ENCODE measurements at regions not wholly inside any gene's neighbourhood (a gene's known extent, or its start where the extent isn't known, plus 50 kb on each side); places are given as distances from the start of the nearest gene placed in this dataset.

GRCh38 chr1:56212143-56212542, 367.2 kb downstream of the PLPP3 start:
- H3K36me3 ChIP-seq (ENCODE audit: control insufficient read depth, insufficient read depth, low read length) = no peaks in the 10 kb centered on the region
- no peak overlapping the region for H3K4me3 ChIP-seq (replicated peaks in 1 of 4; ENCODE audit: control extremely low read depth in 1 of 4, insufficient read depth in 1 of 4, low read depth in 3 of 4, low read length in 4 of 4)
- no peak overlapping the region for H3K9ac ChIP-seq (ENCODE audit: insufficient read depth, low read length)
- H3K27ac ChIP-seq (ENCODE audit: insufficient read depth, low read length) = no peak overlapping the region
- H4K20me1 ChIP-seq (ENCODE audit: control insufficient read depth, extremely low read depth, insufficient read depth, low read length) = no peaks in the 10 kb centered on the region
- H3K79me2 ChIP-seq (ENCODE audit: control insufficient read depth, insufficient read depth, low read length) = no peaks in the 10 kb centered on the region
- H3K9me3 ChIP-seq (ENCODE audit: control insufficient read depth, insufficient read depth, low read depth, low read length) = no peaks in the 10 kb centered on the region
- DNase-seq (ENCODE audit: low read depth in 2 of 2) = no peak
- no peak overlapping the region for H2AFZ ChIP-seq (ENCODE audit: low read length)
- TF ChIP-seq EZH2 (IDR thresholded peaks at IDR 0.05; ENCODE audit: low read length, missing control alignments) (no peak), CTCF (conservative IDR thresholded peaks at IDR 0.05 in 1 of 2, IDR thresholded peaks at IDR 0.05 in 1 of 2; ENCODE audit: low read depth in 1 of 2, low read length in 2 of 2) (no peak)
- no peaks in the 10 kb centered on the region for H3K4me1 ChIP-seq (ENCODE audit: control insufficient read depth, extremely low read depth, insufficient read depth, low read length)
- no peaks in the 10 kb centered on the region for H3K27me3 ChIP-seq (ENCODE audit: control insufficient read depth, insufficient read depth, low read length)
- no peak overlapping the region for H3K4me2 ChIP-seq (ENCODE audit: extremely low read depth, insufficient read depth, low read length)

GRCh38 chr1:56206391-56206790, 373.0 kb downstream of the PLPP3 start:
- Histone ChIP-seq H3K4me3 (replicated peaks in 1 of 4; ENCODE audit: control extremely low read depth in 1 of 4, insufficient read depth in 1 of 4, low read depth in 3 of 4, low read length in 4 of 4) (no peak overlapping the region), H2AFZ (ENCODE audit: low read length) (no peak overlapping the region), H3K79me2 (ENCODE audit: control insufficient read depth, insufficient read depth, low read length) (no peaks in the 10 kb centered on the region), H3K27ac (ENCODE audit: insufficient read depth, low read length) (no peak overlapping the region), H3K4me1 (ENCODE audit: control insufficient read depth, extremely low read depth, insufficient read depth, low read length) (no peaks in the 10 kb centered on the region), H3K36me3 (ENCODE audit: control insufficient read depth, insufficient read depth, low read length) (no peaks in the 10 kb centered on the region), H3K9me3 (ENCODE audit: control insufficient read depth, insufficient read depth, low read depth, low read length) (no peaks in the 10 kb centered on the region), H3K9ac (ENCODE audit: insufficient read depth, low read length) (no peak overlapping the region), H4K20me1 (ENCODE audit: control insufficient read depth, extremely low read depth, insufficient read depth, low read length) (no peaks in the 10 kb centered on the region), H3K27me3 (ENCODE audit: control insufficient read depth, insufficient read depth, low read length) (no peaks in the 10 kb centered on the region), H3K4me2 (ENCODE audit: extremely low read depth, insufficient read depth, low read length) (no peak overlapping the region)
- TF ChIP-seq CTCF (conservative IDR thresholded peaks at IDR 0.05 in 1 of 2, IDR thresholded peaks at IDR 0.05 in 1 of 2; ENCODE audit: low read depth in 1 of 2, low read length in 2 of 2) = no peak
- no peak for TF ChIP-seq EZH2 (IDR thresholded peaks at IDR 0.05; ENCODE audit: low read length, missing control alignments)
- DNase-seq (ENCODE audit: low read depth in 2 of 2) = no peak

- TF ChIP-seq CTCF (conservative IDR thresholded peaks at IDR 0.05 in 1 of 2, IDR thresholded peaks at IDR 0.05 in 1 of 2; ENCODE audit: low read depth in 1 of 2, low read length in 2 of 2) (no peak), EZH2 (IDR thresholded peaks at IDR 0.05; ENCODE audit: low read length, missing control alignments) (no peak)
- Histone ChIP-seq H3K9ac (ENCODE audit: insufficient read depth, low read length) (no peak overlapping the region), H3K27ac (ENCODE audit: insufficient read depth, low read length) (no peak overlapping the region), H2AFZ (ENCODE audit: low read length) (no peak overlapping the region), H4K20me1 (ENCODE audit: control insufficient read depth, extremely low read depth, insufficient read depth, low read length) (no peaks in the 10 kb centered on the region), H3K27me3 (ENCODE audit: control insufficient read depth, insufficient read depth, low read length) (no peaks in the 10 kb centered on the region), H3K9me3 (ENCODE audit: control insufficient read depth, insufficient read depth, low read depth, low read length) (no peaks in the 10 kb centered on the region), H3K36me3 (ENCODE audit: control insufficient read depth, insufficient read depth, low read length) (no peaks in the 10 kb centered on the region), H3K4me2 (ENCODE audit: extremely low read depth, insufficient read depth, low read length) (no peak overlapping the region), H3K79me2 (ENCODE audit: control insufficient read depth, insufficient read depth, low read length) (no peaks in the 10 kb centered on the region), H3K4me1 (ENCODE audit: control insufficient read depth, extremely low read depth, insufficient read depth, low read length) (no peaks in the 10 kb centered on the region), H3K4me3 (replicated peaks in 1 of 4; ENCODE audit: control extremely low read depth in 1 of 4, insufficient read depth in 1 of 4, low read depth in 3 of 4, low read length in 4 of 4) (no peak overlapping the region)
- no peak for DNase-seq (ENCODE audit: low read depth in 2 of 2)
Observed at GRCh38 chr1:56204206-56204605, 375.2 kb downstream of the PLPP3 start.
